GM18508 (cell line): ENCODE measurements at regions not wholly inside any gene's neighbourhood (a gene's known extent, or its start where the extent isn't known, plus 50 kb on each side); places are given as distances from the start of the nearest gene placed in this dataset.

Source experiments
- ATAC-seq: cut with Tn5 transposase; IDR thresholded peaks from one replicate; pipeline ENCODE4 v1.9.1; 2021; ENCODE audit warnings: moderate number of reproducible peaks; ENCODE audit not compliant: insufficient read depth, unreplicated experiment

DNA sequence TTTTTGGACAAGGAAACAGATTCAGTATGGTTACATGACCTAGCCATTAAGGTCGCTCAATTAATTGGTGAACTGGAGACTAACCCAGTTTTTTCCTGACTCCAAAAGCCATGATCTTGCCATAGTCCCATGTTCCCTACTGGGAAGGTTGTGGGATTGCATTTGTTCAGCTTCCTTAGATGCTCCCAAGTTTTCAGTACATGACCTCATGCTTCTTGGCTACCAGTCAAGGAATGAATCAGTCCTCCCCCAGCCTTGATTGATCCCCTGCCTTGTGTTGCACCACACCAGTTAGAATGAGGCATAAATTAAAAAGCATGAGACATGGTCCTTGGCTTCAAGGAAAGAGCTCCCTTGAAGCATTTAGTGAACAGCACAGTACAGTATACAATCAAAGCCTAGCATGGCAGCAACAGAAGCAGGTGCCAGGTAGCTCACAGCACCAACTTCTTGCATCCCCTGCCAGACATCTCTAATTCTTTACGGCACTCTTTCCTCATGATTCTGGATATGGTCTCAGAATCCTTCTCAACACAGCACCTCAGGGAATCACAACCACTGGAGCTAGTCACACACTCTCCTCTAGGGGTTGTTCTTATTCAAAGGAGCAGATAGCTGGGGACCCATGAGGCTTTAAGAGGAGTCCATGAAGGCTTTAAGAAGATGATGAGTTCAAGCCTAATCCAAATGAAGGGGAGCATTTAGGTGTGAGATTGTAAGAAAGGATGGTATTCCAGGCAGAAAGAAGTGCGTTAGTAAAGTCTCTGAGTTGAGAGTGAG lies 295.5 kb upstream of the CLINT1 start:
- ATAC-seq: no peak

GRCh38 chr5:158153508-158153907 lies 294.6 kb upstream of the CLINT1 start:
- no peak for ATAC-seq

DNA sequence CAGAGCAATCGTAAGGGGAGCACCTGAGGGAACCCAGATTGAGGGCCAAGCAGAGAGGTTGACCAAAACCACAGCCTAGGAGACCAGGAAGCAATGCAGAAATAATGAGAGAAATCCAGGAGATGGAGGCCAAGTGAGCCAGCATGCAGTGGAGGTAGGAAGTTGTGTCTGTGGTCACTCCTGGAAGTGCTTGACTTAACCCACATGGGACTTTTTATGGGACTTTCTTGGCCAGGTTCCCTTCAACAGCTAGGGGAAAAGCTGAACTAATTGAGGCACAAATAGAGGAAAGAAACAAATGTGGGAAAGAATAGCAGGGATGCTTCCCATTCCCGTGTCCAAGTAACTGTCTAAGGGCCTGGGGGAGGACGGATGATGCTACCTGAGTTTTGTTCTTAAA lies 293.2 kb upstream of the CLINT1 start:
- no peak for ATAC-seq

GRCh38 chr5:158147227-158147626 lies 288.3 kb upstream of the CLINT1 start:
- ATAC-seq: no peak

GRCh38 chr5:158145827-158146226 lies 286.9 kb upstream of the CLINT1 start:
- no peak for ATAC-seq

DNA sequence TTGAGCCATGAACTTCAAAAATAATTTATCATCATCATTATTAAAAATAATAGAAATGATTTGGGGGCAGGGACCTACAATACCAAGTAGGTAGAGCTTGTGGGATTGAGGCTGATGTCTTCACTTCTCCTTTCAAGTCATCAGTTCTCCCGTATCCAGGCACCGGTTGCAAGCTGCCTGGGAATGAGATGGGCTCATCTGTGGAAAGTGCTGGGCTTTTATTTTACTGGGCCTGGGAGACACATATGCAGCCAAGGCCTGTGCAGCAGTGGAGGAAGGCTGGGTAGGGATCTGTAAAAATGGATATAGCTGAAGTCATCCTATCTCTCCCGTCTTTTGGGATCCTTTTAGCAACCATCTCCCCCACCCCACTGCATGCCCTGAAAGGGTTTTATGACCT lies 284.1 kb upstream of the CLINT1 start:
- no peak for ATAC-seq

GRCh38 chr5:158142156-158142555 lies 283.2 kb upstream of the CLINT1 start:
- ATAC-seq: no peak

DNA sequence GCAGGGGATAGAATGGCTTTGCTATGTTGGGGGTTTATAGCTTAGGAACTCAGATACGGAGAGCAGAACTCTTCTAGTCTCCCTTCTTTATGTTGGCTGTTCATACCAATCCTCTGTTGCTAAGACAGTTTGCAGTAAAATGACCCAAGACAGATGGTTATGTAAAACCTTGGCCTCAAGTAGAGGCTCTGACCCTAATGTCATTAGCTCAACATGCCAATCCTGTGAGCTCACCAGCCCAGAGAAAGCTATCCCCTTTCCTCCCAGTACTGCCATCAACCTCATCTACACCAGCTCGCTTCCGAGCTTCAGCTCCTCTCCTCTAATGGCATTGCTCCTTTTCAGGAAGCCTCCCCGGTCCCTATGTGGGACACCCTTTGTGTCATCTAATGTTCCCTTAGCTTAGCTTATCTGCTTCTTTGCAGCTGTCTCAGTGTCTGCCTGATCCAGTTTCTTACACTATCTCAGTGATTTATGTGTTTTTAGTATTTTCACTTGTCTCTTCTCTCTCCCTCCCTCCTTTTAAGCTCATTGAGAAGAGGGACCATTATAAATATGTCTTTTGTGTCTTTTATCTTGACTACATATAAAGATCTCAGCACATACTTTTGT lies 281.3 kb upstream of the CLINT1 start:
- ATAC-seq: no peak

DNA sequence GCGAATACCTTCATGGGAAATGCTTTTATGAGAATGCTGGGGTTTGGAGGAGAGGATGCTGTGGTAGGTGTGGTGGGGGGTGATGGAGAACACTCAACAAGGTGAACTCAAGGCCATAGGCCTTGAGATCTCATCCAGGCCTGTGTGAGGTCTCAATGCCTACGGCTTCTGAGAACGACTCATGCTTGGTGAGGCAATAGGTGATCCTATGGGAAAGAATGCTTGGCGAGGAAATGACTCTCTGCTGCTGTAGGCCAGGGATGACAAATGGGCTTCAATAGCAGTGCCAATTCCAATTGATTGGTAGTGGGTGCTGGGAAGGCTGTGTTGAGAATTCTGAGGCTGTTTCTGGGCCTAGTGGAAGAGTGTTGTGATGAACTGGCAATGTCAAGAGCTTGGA lies 280.2 kb upstream of the CLINT1 start:
- ATAC-seq: no peak

DNA sequence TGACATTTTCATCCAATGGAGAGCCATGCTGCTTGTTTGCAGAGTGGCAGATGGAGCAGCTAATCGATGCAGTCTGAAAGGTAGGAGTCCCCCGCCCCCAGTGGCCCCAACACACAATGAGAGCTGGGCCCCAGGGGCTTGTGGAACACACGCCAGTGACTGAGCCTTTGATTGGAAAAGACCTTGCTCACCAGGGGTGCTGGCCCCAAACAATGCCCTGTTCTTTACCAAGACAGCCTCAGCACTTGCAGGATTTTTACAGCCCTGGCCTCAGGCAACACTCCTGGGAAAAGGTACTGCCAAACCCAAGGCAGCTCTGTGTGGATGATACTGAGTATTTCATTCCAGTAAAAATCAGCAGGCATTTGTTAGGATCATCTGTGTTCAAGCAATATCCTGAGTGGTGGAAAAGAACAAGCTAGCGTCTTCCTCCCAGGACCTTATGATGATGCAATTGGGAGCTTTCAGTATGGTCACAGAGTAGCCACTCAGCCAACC lies 276.8 kb upstream of the CLINT1 start:
- ATAC-seq: no peak

- no peak for ATAC-seq
These were observed 274.4 kb upstream of the CLINT1 start for GRCh38 chr5:158133369-158133768.

GRCh38 chr5:158127536-158127935 lies 268.6 kb upstream of the CLINT1 start:
- no peak for ATAC-seq

DNA sequence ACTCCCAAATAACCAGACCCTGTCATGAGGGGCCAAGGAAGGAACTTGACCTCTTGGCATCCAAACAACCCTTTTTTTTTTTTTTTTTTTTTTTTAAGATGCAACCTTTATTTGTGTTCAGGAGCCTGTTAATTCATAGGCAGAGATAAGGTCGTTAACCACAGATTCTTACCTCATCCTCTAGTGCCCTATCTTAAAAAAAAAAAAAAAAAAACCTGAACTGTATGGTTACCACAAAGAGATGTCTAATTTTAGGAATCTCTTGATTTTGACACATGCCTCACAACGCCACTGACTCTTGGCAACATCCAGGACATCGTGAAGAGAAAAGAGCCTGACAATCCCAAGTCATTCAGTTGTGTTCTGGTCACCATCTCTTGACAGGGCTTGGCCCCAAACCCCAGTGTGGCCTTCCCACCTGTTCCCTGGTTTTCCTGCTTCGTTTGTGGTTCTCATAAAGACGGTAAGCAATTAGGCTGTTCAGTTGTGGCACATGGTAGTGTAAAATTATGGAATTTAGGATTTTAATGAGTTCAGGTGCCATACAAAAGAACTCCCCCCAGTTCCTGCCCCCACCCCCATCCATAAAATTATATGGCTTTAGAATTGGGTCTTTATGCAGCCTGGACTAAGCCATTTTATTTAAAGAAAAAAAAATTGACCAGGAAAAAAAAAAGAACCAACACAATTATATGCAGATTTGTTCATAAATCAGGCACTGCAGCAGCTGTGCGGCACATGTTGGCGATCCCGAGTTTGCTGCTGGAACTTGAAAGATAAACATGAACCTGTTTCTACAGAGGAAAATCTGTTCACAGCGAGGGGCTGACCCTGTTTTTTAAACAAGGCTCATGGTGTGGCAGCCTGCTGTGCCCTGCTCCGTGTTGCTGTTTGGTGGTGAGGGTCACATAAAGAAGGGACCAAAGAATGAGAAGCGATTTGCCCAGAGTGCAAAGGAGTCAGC lies 267.8 kb upstream of the CLINT1 start:
- ATAC-seq: no peak

GRCh38 chr5:158124606-158125316 lies 265.8 kb upstream of the CLINT1 start:
- ATAC-seq: no peak

- no peak for ATAC-seq
These were observed 264.6 kb upstream of the CLINT1 start for GRCh38 chr5:158123595-158123994.

DNA sequence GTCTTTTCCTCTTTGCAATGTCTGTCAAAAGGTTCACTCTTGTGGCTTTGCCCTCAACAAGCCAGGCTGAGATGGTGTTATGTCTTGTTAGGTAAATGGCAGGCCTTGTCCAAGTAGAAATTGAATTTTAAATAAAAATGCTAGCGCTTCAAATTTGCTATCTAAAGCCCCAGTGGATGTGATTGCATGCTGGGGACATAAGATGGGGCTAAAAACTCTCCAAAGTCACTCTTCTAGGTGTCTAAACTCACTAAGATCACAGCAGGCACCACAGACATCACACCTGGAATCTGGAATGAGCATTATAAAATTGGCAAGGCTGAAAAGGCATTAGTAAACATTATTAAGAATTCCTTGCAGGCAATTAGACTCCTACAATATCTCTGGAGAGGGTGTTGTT lies 262.7 kb upstream of the CLINT1 start:
- ATAC-seq: no peak

DNA sequence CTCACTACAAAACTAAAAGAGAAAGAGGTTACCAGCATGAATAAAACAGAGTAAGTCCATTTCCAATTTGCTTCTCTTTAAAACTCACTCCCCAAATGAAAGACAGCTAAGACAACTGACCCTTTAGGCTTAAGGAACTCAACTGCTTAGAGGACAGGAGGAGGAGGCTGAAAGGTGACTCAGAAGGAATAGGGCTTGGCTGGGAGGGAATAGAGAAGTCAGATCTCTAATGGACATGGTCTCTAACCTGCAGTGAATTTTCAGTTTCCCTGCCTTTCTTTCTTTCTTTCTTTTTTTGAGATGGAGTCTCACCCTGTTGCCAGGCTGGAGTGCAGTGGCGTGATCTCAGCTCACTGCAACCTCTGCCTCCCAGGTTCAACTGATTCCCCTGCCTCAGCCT lies 261.8 kb upstream of the CLINT1 start:
- no peak for ATAC-seq

- ATAC-seq: no peak
These were observed 261.2 kb upstream of the CLINT1 start for GRCh38 chr5:158119961-158120723.

GRCh38 chr5:158117467-158118160 lies 258.7 kb upstream of the CLINT1 start:
- no peak for ATAC-seq
